ENCODE measurements at regions not wholly inside any gene's neighbourhood (a gene's known extent, or its start where the extent isn't known, plus 50 kb on each side); places are given as distances from the start of the nearest gene placed in this dataset.

- TF ChIP-seq CTCF (IDR thresholded peaks at IDR 0.05), result no peak
- POLR2A ChIA-PET, result no interaction called here
- Mint-ChIP-seq H3K27me3 (no peaks in the 10 kb centered on the region), H3K9me3 (no peaks in the 10 kb centered on the region), H3K27ac (no peak overlapping the region), H3K4me1 (no peaks in the 10 kb centered on the region), H3K36me3 (ENCODE audit: low read depth) (no peaks in the 10 kb centered on the region), H3K4me3 (no peak overlapping the region)
- intact Hi-C loops (cut with micrococcal nuclease), result no loop called here
- DNase-seq (no peak), ATAC-seq (ENCODE audit: low read depth) (no peak)
- CTCF ChIA-PET, result no interaction called here
Observed at GRCh38 chr12:74903522-74903921, 306.1 kb downstream of the KCNC2 start.

DNA sequence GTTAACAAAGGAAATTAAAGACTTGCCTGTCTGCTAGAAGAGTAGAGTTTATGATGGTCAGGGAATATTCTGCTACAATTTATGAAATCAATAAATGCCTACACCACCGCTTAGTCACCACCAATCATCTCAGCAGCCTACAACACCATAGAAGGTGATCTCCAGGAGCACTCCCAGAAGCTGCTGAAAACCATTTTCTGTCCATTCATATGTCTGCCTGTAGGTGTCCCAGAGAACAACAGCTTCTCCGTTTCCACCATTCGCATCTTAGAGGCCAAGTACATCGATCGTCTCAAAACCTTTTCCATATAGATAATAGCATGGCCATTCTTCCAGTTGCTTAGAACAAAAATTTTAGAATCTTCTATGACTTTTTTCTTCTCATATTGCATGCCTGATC, 303.4 kb downstream of the KCNC2 start:
- H3K27ac Mint-ChIP-seq, result no peak overlapping the region
- intact Hi-C loops (cut with micrococcal nuclease), result loop anchor here (5.0 kb wide), 1 partner anchor 1044 kb away; no protein-coding TSS in a partner anchor
- no peaks in the 10 kb centered on the region for H3K4me1 Mint-ChIP-seq
- ChIA-PET POLR2A (no interaction called here), CTCF (no interaction called here)
- DNase-seq, result no peak
- no peak for TF ChIP-seq CTCF (IDR thresholded peaks at IDR 0.05)
- H3K36me3 Mint-ChIP-seq (ENCODE audit: low read depth), result no peaks in the 10 kb centered on the region
- ATAC-seq (ENCODE audit: low read depth), result no peak
- no peaks in the 10 kb centered on the region for H3K27me3 Mint-ChIP-seq
- no peaks in the 10 kb centered on the region for H3K9me3 Mint-ChIP-seq
- no peak overlapping the region for H3K4me3 Mint-ChIP-seq

- no peak overlapping the region for H3K4me3 Mint-ChIP-seq
- CTCF ChIA-PET, result no interaction called here
- no peak overlapping the region for H3K27ac Mint-ChIP-seq
- H3K27me3 Mint-ChIP-seq, result no peaks in the 10 kb centered on the region
- DNase-seq, result no peak
- intact Hi-C loops (cut with micrococcal nuclease), result no loop called here
- no peaks in the 10 kb centered on the region for H3K36me3 Mint-ChIP-seq (ENCODE audit: low read depth)
- no peaks in the 10 kb centered on the region for H3K9me3 Mint-ChIP-seq
- TF ChIP-seq CTCF (IDR thresholded peaks at IDR 0.05), result no peak
- H3K4me1 Mint-ChIP-seq, result no peaks in the 10 kb centered on the region
- ATAC-seq (ENCODE audit: low read depth), result no peak
- POLR2A ChIA-PET, result no interaction called here
Observed at GRCh38 chr12:74910831-74911230, 298.8 kb downstream of the KCNC2 start.

GRCh38 chr12:74914378-74914777, 295.3 kb downstream of the KCNC2 start:
- no peak for ATAC-seq (ENCODE audit: low read depth)

DNA sequence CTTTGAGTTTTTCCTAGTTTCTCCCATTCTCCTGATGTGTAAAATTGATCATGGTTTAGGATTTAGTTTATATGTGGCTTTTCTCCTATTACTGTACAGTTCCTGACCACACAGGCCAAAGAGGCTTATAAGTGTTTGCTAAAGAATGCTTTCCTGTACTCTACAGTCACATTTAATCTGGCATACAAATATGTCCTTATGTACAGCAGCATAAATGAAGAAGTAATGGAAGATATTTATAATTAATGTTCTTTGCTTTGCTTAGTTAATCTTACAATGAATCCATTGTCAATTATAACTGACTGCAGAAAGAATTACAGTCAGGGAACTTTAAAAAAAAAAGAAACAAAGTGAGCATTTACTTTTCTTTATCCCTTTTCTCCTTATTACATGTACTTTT, 293.9 kb downstream of the KCNC2 start:
- no peak for TF ChIP-seq CTCF (IDR thresholded peaks at IDR 0.05)
- ATAC-seq (ENCODE audit: low read depth), result no peak
- intact Hi-C loops (cut with micrococcal nuclease), result no loop called here
- Mint-ChIP-seq H3K4me1 (no peaks in the 10 kb centered on the region), H3K36me3 (ENCODE audit: low read depth) (no peaks in the 10 kb centered on the region), H3K27ac (no peak overlapping the region), H3K4me3 (no peak overlapping the region), H3K9me3 (no peaks in the 10 kb centered on the region), H3K27me3 (no peaks in the 10 kb centered on the region)
- POLR2A ChIA-PET, result no interaction called here
- no peak for DNase-seq
- CTCF ChIA-PET, result no interaction called here

More at GRCh38 chr12:74914378-74914777, 295.3 kb downstream of the KCNC2 start:
- H3K27me3 Mint-ChIP-seq, result no peaks in the 10 kb centered on the region
- no peaks in the 10 kb centered on the region for H3K9me3 Mint-ChIP-seq
- intact Hi-C loops (cut with micrococcal nuclease), result no loop called here
- TF ChIP-seq CTCF (IDR thresholded peaks at IDR 0.05), result no peak
- H3K36me3 Mint-ChIP-seq (ENCODE audit: low read depth), result no peaks in the 10 kb centered on the region
- no peaks in the 10 kb centered on the region for H3K4me1 Mint-ChIP-seq
- ChIA-PET CTCF (no interaction called here), POLR2A (no interaction called here)
- no peak overlapping the region for H3K27ac Mint-ChIP-seq
- no peak overlapping the region for H3K4me3 Mint-ChIP-seq
- no peak for DNase-seq

All from activated B cell treated with CpG ODN at 0.5 μM for 24 hours (primary cell).